ENCODE measurements at regions not wholly inside any gene's neighbourhood (a gene's known extent, or its start where the extent isn't known, plus 50 kb on each side); places are given as distances from the start of the nearest gene placed in this dataset.

GRCh38 chr2:150271952-150272802 is 215.3 kb downstream of the RND3 start:
- RAD21 ChIA-PET (ENCODE audit: low non-redundant PET in 1 of 2, low total read pairs in 2 of 2, uncharacterized antibody in 2 of 2, unreplicated experiment in 2 of 2) = no interaction called here
- no peaks in the 10 kb centered on the region for H3K36me3 ChIP-seq (ENCODE audit: control insufficient read depth in 1 of 2, insufficient read depth in 2 of 2, low read length in 2 of 2)
- H3K4me3 ChIP-seq (replicated peaks in 1 of 2; ENCODE audit: low read depth in 1 of 2, low read length in 2 of 2) = no peak overlapping the region
- BruUV-seq (replicated peaks) = no TSS peak
- no peaks in the 10 kb centered on the region for H3K27me3 ChIP-seq (ENCODE audit: insufficient read depth, low read length)
- TF ChIP-seq, protein P1, sequence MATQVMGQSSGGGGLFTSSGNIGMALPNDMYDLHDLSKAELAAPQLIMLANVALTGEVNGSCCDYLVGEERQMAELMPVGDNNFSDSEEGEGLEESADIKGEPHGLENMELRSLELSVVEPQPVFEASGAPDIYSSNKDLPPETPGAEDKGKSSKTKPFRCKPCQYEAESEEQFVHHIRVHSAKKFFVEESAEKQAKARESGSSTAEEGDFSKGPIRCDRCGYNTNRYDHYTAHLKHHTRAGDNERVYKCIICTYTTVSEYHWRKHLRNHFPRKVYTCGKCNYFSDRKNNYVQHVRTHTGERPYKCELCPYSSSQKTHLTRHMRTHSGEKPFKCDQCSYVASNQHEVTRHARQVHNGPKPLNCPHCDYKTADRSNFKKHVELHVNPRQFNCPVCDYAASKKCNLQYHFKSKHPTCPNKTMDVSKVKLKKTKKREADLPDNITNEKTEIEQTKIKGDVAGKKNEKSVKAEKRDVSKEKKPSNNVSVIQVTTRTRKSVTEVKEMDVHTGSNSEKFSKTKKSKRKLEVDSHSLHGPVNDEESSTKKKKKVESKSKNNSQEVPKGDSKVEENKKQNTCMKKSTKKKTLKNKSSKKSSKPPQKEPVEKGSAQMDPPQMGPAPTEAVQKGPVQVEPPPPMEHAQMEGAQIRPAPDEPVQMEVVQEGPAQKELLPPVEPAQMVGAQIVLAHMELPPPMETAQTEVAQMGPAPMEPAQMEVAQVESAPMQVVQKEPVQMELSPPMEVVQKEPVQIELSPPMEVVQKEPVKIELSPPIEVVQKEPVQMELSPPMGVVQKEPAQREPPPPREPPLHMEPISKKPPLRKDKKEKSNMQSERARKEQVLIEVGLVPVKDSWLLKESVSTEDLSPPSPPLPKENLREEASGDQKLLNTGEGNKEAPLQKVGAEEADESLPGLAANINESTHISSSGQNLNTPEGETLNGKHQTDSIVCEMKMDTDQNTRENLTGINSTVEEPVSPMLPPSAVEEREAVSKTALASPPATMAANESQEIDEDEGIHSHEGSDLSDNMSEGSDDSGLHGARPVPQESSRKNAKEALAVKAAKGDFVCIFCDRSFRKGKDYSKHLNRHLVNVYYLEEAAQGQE (IDR thresholded peaks at IDR 0.05; ENCODE audit: low read depth) = no peak
- TF ChIP-seq FOSL1 (IDR thresholded peaks at IDR 0.05; ENCODE audit: low read depth) = no peak
- TF ChIP-seq POLR2AphosphoS5 (IDR thresholded peaks at IDR 0.05; ENCODE audit: low read depth, low read length) = no peak
- no peak for TF ChIP-seq TCF7L2 (IDR thresholded peaks at IDR 0.05; ENCODE audit: borderline replicate concordance, extremely low read depth, insufficient read depth, insufficient read length)
- TF ChIP-seq SIN3A (IDR thresholded peaks at IDR 0.05; ENCODE audit: low read depth) = no peak
- no peak for TF ChIP-seq EZH2phosphoT487 (IDR thresholded peaks at IDR 0.05; ENCODE audit: borderline replicate concordance)
- TF ChIP-seq EZH2 (IDR thresholded peaks at IDR 0.05) = no peak
- intact Hi-C loops (cut with micrococcal nuclease) = no loop called here
- no peak for DNase-seq (ENCODE audit: low read depth, low spot score)
- H3K4me2 ChIP-seq (ENCODE audit: low read length) = no peak overlapping the region
- H3K9me2 ChIP-seq (ENCODE audit: insufficient read depth) = no peaks in the 10 kb centered on the region
- no peak overlapping the region for H3K9ac ChIP-seq (ENCODE audit: low read length)
- H2AFZ ChIP-seq (ENCODE audit: low read depth, low read length, poor library complexity, severe bottlenecking) = no peak overlapping the region
- no peaks in the 10 kb centered on the region for H4K20me1 ChIP-seq (ENCODE audit: insufficient read depth)
- no peak overlapping the region for H3K27ac ChIP-seq (ENCODE audit: low read depth, low read length)
- no peaks in the 10 kb centered on the region for H3K9me3 ChIP-seq (ENCODE audit: control insufficient read depth in 1 of 2, insufficient read depth in 1 of 2, low read depth in 1 of 2, low read length in 2 of 2)
- CTCF ChIA-PET = no interaction called here
- H3K79me2 ChIP-seq (ENCODE audit: insufficient read depth, low read length) = no peaks in the 10 kb centered on the region
- POLR2A ChIA-PET = no interaction called here
- no peak for ATAC-seq
- no peaks in the 10 kb centered on the region for H3K4me1 ChIP-seq (ENCODE audit: control insufficient read depth in 1 of 2, insufficient read depth in 2 of 2, low read length in 2 of 2)
